Ishikawa (cell line): ENCODE measurements at regions not wholly inside any gene's neighbourhood (a gene's known extent, or its start where the extent isn't known, plus 50 kb on each side); places are given as distances from the start of the nearest gene placed in this dataset.

Experiments used
- CEBPB ChIP-seq: IDR thresholded peaks from 2 replicates; pipeline ENCODE4 v1.6.1; 2012
- EGR1 ChIP-seq: IDR thresholded peaks from 2 replicates; pipeline ENCODE4 v1.6.1; 2012
- EP300 ChIP-seq: IDR thresholded peaks from 2 replicates; pipeline ENCODE4 v1.6.1; 2012; ENCODE audit warnings: borderline replicate concordance
- FOXM1 ChIP-seq: IDR thresholded peaks from 2 replicates; pipeline ENCODE4 v1.6.1; 2012; ENCODE audit warnings: low read depth, borderline replicate concordance
- MAX ChIP-seq: IDR thresholded peaks from 2 replicates; pipeline ENCODE4 v1.6.1; 2012
- RAD21 ChIP-seq: IDR thresholded peaks from 2 replicates; pipeline ENCODE4 v1.6.1; 2012; ENCODE audit warnings: low read depth
- REST ChIP-seq: IDR thresholded peaks from 2 replicates; pipeline ENCODE4 v1.6.1; 2012; ENCODE audit warnings: low read depth, mild to moderate bottlenecking
- TAF1 ChIP-seq: IDR thresholded peaks from 2 replicates; pipeline ENCODE4 v1.6.1; 2012; ENCODE audit warnings: low read depth, mild to moderate bottlenecking
- TCF12 ChIP-seq: IDR thresholded peaks from 2 replicates; pipeline ENCODE4 v1.6.1; 2012; ENCODE audit warnings: low read depth
- TEAD4 ChIP-seq: IDR thresholded peaks from 2 replicates; pipeline ENCODE4 v1.6.1; 2012
- USF1 ChIP-seq: IDR thresholded peaks from 2 replicates; pipeline ENCODE4 v1.6.1; 2012
- YY1 ChIP-seq: IDR thresholded peaks from 2 replicates; pipeline ENCODE4 v1.6.1; 2012; ENCODE audit warnings: low read depth

GRCh38 chr5:67879620-67880510 lies 335.7 kb upstream of the PIK3R1 start:
- no peak for TF ChIP-seq FOXM1
- TF ChIP-seq EGR1: no peak
- no peak for TF ChIP-seq EP300
- TF ChIP-seq MAX: no peak
- no peak for TF ChIP-seq YY1
- no peak for TF ChIP-seq TEAD4
- TF ChIP-seq CEBPB: no peak
- no peak for TF ChIP-seq REST
- no peak for TF ChIP-seq TAF1
- no peak for TF ChIP-seq RAD21
- TF ChIP-seq TCF12: no peak
- no peak for TF ChIP-seq USF1
